Upper lobe of right lung (tissue), 1 donor: ENCODE measurements at regions not wholly inside any gene's neighbourhood (a gene's known extent, or its start where the extent isn't known, plus 50 kb on each side); places are given as distances from the start of the nearest gene placed in this dataset.

Experiments
- ATAC-seq: fragments of 200-7000 bp; cut with Tn5 transposase; one replicate; pipeline ENCODE4 v1.9.1; 2020; ENCODE audit warnings: mild to moderate bottlenecking, moderate library complexity
- DNase-seq: peaks from one replicate; pipeline ENCODE4 v3.0.0-alpha.2; 2020
- H3K27ac ChIP-seq: fragments of 200-600 bp; one replicate; pipeline ENCODE4 v1.8.0; 2022
- H3K27me3 ChIP-seq: fragments of 200-600 bp; one replicate; pipeline ENCODE4 v1.8.0; 2022; ENCODE audit warnings: mild to moderate bottlenecking
- H3K36me3 ChIP-seq: fragments of 200-600 bp; one replicate; pipeline ENCODE4 v1.8.0; 2022
- H3K4me1 ChIP-seq: fragments of 200-600 bp; one replicate; pipeline ENCODE4 v1.8.0; 2022
- H3K4me3 ChIP-seq: fragments of 200-600 bp; one replicate; pipeline ENCODE4 v1.8.0; 2022; ENCODE audit warnings: mild to moderate bottlenecking
- H3K9me3 ChIP-seq: fragments of 200-600 bp; one replicate; pipeline ENCODE4 v1.8.0; 2022
- CTCF ChIP-seq: fragments of 200-600 bp; IDR thresholded peaks from one replicate; pipeline ENCODE4 v1.8.0; 2022; ENCODE audit warnings: antibody characterized with exemption
- intact Hi-C: fragments of 100-400 bp; cut with DNase I; formaldehyde crosslinking; loops from one replicate; pipeline ENCODE4 v1.11.0; 2022
- donor health status: DM: no; HTN: yes; CAD: no; lungs with severe emphysema.

- DNase-seq (peak; percentile 53), ATAC-seq (no peak)
- no peak for TF ChIP-seq CTCF
- intact Hi-C loops = no loop called here
- Histone ChIP-seq H3K4me3 (no peak overlapping the region), H3K4me1 (peaks cover 14% of the 10 kb centered on the region), H3K36me3 (no peaks in the 10 kb centered on the region), H3K27ac (no peak overlapping the region), H3K27me3 (no peaks in the 10 kb centered on the region), H3K9me3 (no peaks in the 10 kb centered on the region)
These were observed 76.4 kb downstream of the OAT start for GRCh38 chr10:124342136-124342820.

GRCh38 chr10:124341768-124342135 is 77.0 kb downstream of the OAT start:
- no peak for DNase-seq
- H3K27ac ChIP-seq = no peak overlapping the region

GRCh38 chr10:124340033-124340760 is 78.5 kb downstream of the OAT start:
- DNase-seq (no peak), ATAC-seq (peak; percentile 26)
- Histone ChIP-seq H3K27ac (peak overlapping the region; percentile 30), H3K9me3 (no peaks in the 10 kb centered on the region), H3K36me3 (no peaks in the 10 kb centered on the region), H3K4me3 (no peak overlapping the region), H3K27me3 (no peaks in the 10 kb centered on the region), H3K4me1 (peaks cover 14% of the 10 kb centered on the region)
- intact Hi-C loops = no loop called here
- no peak for TF ChIP-seq CTCF

More at GRCh38 chr10:124341768-124342135, 77.0 kb downstream of the OAT start:
- TF ChIP-seq CTCF = no peak
- Histone ChIP-seq H3K36me3 (no peaks in the 10 kb centered on the region), H3K9me3 (no peaks in the 10 kb centered on the region), H3K4me1 (peaks cover 14% of the 10 kb centered on the region), H3K27me3 (no peaks in the 10 kb centered on the region), H3K4me3 (no peak overlapping the region)
- ATAC-seq = peak; percentile 12
- intact Hi-C loops = no loop called here

GRCh38 chr10:124339119-124340032 is 79.3 kb downstream of the OAT start:
- intact Hi-C loops = no loop called here
- H3K36me3 ChIP-seq = no peaks in the 10 kb centered on the region
- DNase-seq (peak; percentile 52), ATAC-seq (no peak)
- peaks cover 14% of the 10 kb centered on the region for H3K4me1 ChIP-seq
- no peaks in the 10 kb centered on the region for H3K27me3 ChIP-seq
- H3K4me3 ChIP-seq = no peak overlapping the region
- no peak for TF ChIP-seq CTCF
- H3K27ac ChIP-seq = no peak overlapping the region
- H3K9me3 ChIP-seq = no peaks in the 10 kb centered on the region

GRCh38 chr10:124338276-124338925 is 80.3 kb downstream of the OAT start:
- H3K27ac ChIP-seq = no peak overlapping the region
- H3K9me3 ChIP-seq = no peaks in the 10 kb centered on the region
- no peaks in the 10 kb centered on the region for H3K36me3 ChIP-seq
- no peak for TF ChIP-seq CTCF
- DNase-seq (no peak), ATAC-seq (no peak)
- peaks cover 14% of the 10 kb centered on the region for H3K4me1 ChIP-seq
- intact Hi-C loops = no loop called here
- no peaks in the 10 kb centered on the region for H3K27me3 ChIP-seq
- no peak overlapping the region for H3K4me3 ChIP-seq
